CD4-positive, alpha-beta T cell (primary cell): ENCODE measurements at regions not wholly inside any gene's neighbourhood (a gene's known extent, or its start where the extent isn't known, plus 50 kb on each side); places are given as distances from the start of the nearest gene placed in this dataset.

Experiments used
- ATAC-seq: fragments of 200-7000 bp; cut with Tn5 transposase; one replicate; pipeline ENCODE4 v1.10.0; 2022; ENCODE audit warnings: mild to moderate bottlenecking; ENCODE audit not compliant: poor library complexity
- CTCF ChIA-PET: fragments of 350-600 bp; sonication (Branson Sonifier 250); formaldehyde crosslinking; loops from one replicate; lab custom pipeline; 2021; ENCODE audit warnings: antibody characterized with exemption, inconsistent platforms; lab: Charles Lee
- POLR2A ChIA-PET: fragments of 350-600 bp; sonication (Branson Sonifier 250); formaldehyde crosslinking; loops from one replicate; lab custom pipeline; 2021; ENCODE audit warnings: antibody characterized with exemption, inconsistent platforms; lab: Charles Lee
- DNase-seq, 14 experiments: peaks; one replicate each; pipeline ENCODE4 v3.0.0-alpha.2; 2013 to 2020; ENCODE audit warnings: mixed read lengths in 2 of 14
- H3K27ac ChIP-seq, 2 donors: one replicate each; pipeline versions ENCODE4 v1.5.1 to v1.7.0; 2013; ENCODE audit warnings: low read length in 2 of 2, low read depth in 1 of 2, mild to moderate bottlenecking in 1 of 2
- H3K27me3 ChIP-seq, 2 experiments: 1 replicate in 1 of 2; 2 replicates in 1 of 2; pipeline versions ENCODE4 v1.6.1 to v1.7.0; 2013; ENCODE audit warnings: low read length in 2 of 2, control low read depth in 1 of 2, mild to moderate bottlenecking in 1 of 2, moderate library complexity in 1 of 2; ENCODE audit not compliant: insufficient read depth in 2 of 2, control insufficient read depth in 1 of 2
- H3K36me3 ChIP-seq: one replicate; pipeline ENCODE4 v1.6.1; 2013; ENCODE audit warnings: low read length, control low read depth; ENCODE audit not compliant: insufficient read depth
- H3K4me1 ChIP-seq: one replicate; pipeline ENCODE4 v1.6.1; 2013; ENCODE audit warnings: low read length, control low read depth; ENCODE audit not compliant: insufficient read depth
- H3K4me3 ChIP-seq: one replicate; pipeline ENCODE4 v1.5.1; 2013; ENCODE audit warnings: mild to moderate bottlenecking, low read length, moderate library complexity
- H3K9me3 ChIP-seq, 2 experiments: 1 replicate in 1 of 2; 2 replicates in 1 of 2; pipeline versions ENCODE4 v1.6.1 to v1.7.0; 2013; ENCODE audit warnings: low read length in 2 of 2, mild to moderate bottlenecking in 2 of 2, control low read depth in 1 of 2, moderate library complexity in 1 of 2; ENCODE audit not compliant: control insufficient read depth in 1 of 2, insufficient read depth in 1 of 2
- H3K27ac Mint-ChIP-seq: one replicate; pipeline ENCODE4 v1.8.0; 2020; ENCODE audit warnings: mixed read lengths
- H3K27me3 Mint-ChIP-seq: one replicate; pipeline ENCODE4 v1.8.0; 2021; ENCODE audit warnings: mixed read lengths
- H3K36me3 Mint-ChIP-seq: one replicate; pipeline ENCODE4 v1.8.0; 2021; ENCODE audit warnings: low read depth, mixed read lengths
- H3K4me1 Mint-ChIP-seq: one replicate; pipeline ENCODE4 v1.8.0; 2021; ENCODE audit warnings: low read depth, mixed read lengths
- H3K4me3 Mint-ChIP-seq: one replicate; pipeline ENCODE4 v1.8.0; 2020; ENCODE audit warnings: mild to moderate bottlenecking, mixed read lengths
- H3K9me3 Mint-ChIP-seq: one replicate; pipeline ENCODE4 v1.8.0; 2020; ENCODE audit warnings: mixed read lengths
- CTCF ChIP-seq: fragments of 200-600 bp; IDR thresholded peaks from one replicate; pipeline ENCODE4 v1.8.0; 2022; ENCODE audit warnings: antibody characterized with exemption, mild to moderate bottlenecking
- intact Hi-C, 2 experiments: fragments of 100-400 bp; cut with DNase I in 1 of 2; cut with micrococcal nuclease in 1 of 2; formaldehyde crosslinking; loops; one replicate each; pipeline versions ENCODE4 v1.15.1 to v1.9.0; 2023 to 2025; cut with DNase I, micrococcal nuclease

- no peaks in the 10 kb centered on the region for H3K9me3 Mint-ChIP-seq
- no peak overlapping the region for H3K4me3 ChIP-seq
- intact Hi-C loops = no loop called here
- H3K27me3 Mint-ChIP-seq = no peaks in the 10 kb centered on the region
- no peaks in the 10 kb centered on the region for H3K4me1 ChIP-seq
- no peaks in the 10 kb centered on the region for H3K9me3 ChIP-seq
- no peaks in the 10 kb centered on the region for H3K36me3 ChIP-seq
- DNase-seq (peak in 1 of 14 experiments; percentile 20), ATAC-seq (no peak)
- H3K4me3 Mint-ChIP-seq = no peak overlapping the region
- TF ChIP-seq CTCF = no peak
- POLR2A ChIA-PET = no interaction called here
- H3K27ac Mint-ChIP-seq = no peak overlapping the region
- H3K4me1 Mint-ChIP-seq = no peaks in the 10 kb centered on the region
- H3K27me3 ChIP-seq = no peaks in the 10 kb centered on the region
- H3K27ac ChIP-seq = no peak overlapping the region
- CTCF ChIA-PET = no interaction called here
- H3K36me3 Mint-ChIP-seq = no peaks in the 10 kb centered on the region
These were observed 392.4 kb downstream of the EDEM1 start for GRCh38 chr3:5579946-5580345.

GRCh38 chr3:5580826-5581225, 393.3 kb downstream of the EDEM1 start:
- POLR2A ChIA-PET = no interaction called here
- H3K4me1 Mint-ChIP-seq = no peaks in the 10 kb centered on the region
- TF ChIP-seq CTCF = no peak
- no peak overlapping the region for H3K4me3 Mint-ChIP-seq
- DNase-seq (no peak), ATAC-seq (no peak)
- Histone ChIP-seq H3K4me3 (no peak overlapping the region), H3K27ac (no peak overlapping the region), H3K27me3 (no peaks in the 10 kb centered on the region), H3K36me3 (no peaks in the 10 kb centered on the region), H3K9me3 (no peaks in the 10 kb centered on the region), H3K4me1 (no peaks in the 10 kb centered on the region)
- H3K36me3 Mint-ChIP-seq = no peaks in the 10 kb centered on the region
- H3K27me3 Mint-ChIP-seq = no peaks in the 10 kb centered on the region
- no peak overlapping the region for H3K27ac Mint-ChIP-seq
- CTCF ChIA-PET = no interaction called here
- intact Hi-C loops = no loop called here
- H3K9me3 Mint-ChIP-seq = no peaks in the 10 kb centered on the region

- no peaks in the 10 kb centered on the region for H3K36me3 Mint-ChIP-seq
- H3K36me3 ChIP-seq = no peaks in the 10 kb centered on the region
- no peak overlapping the region for H3K27ac Mint-ChIP-seq
These were observed 394.2 kb downstream of the EDEM1 start for GRCh38 chr3:5581743-5582142.

More at GRCh38 chr3:5581743-5582142, 394.2 kb downstream of the EDEM1 start:
- intact Hi-C loops = no loop called here
- Histone ChIP-seq H3K27me3 (no peaks in the 10 kb centered on the region), H3K9me3 (no peaks in the 10 kb centered on the region), H3K27ac (no peak overlapping the region), H3K4me1 (no peaks in the 10 kb centered on the region), H3K4me3 (no peak overlapping the region)
- TF ChIP-seq CTCF = no peak
- POLR2A ChIA-PET = no interaction called here
- Mint-ChIP-seq H3K9me3 (no peaks in the 10 kb centered on the region), H3K4me1 (no peaks in the 10 kb centered on the region), H3K4me3 (no peak overlapping the region), H3K27me3 (no peaks in the 10 kb centered on the region)
- DNase-seq = no peak
- CTCF ChIA-PET = no interaction called here
- no peak for ATAC-seq
